Esophagus squamous epithelium (tissue), 5 donors: ENCODE measurements at regions not wholly inside any gene's neighbourhood (a gene's known extent, or its start where the extent isn't known, plus 50 kb on each side); places are given as distances from the start of the nearest gene placed in this dataset.

Experiments used
- DNase-seq: peaks from one replicate; lab custom pipeline; 2025; lab: John Stamatoyannopoulos, UW
- H3K27ac ChIP-seq, 4 donors: fragments of 200-600 bp; sonication (generic); one replicate each; pipeline ENCODE4 v1.5.1; 2016 to 2019; ENCODE audit warnings: mild to moderate bottlenecking in 1 of 4
- H3K27me3 ChIP-seq, 4 donors: fragments of 200-600 bp; sonication (generic); 1 replicate in 3 of 4; 2 replicates in 1 of 4; pipeline versions ENCODE4 v1.5.1 to v1.6.0; 2017 to 2021; ENCODE audit warnings: antibody characterized with exemption in 1 of 4
- H3K36me3 ChIP-seq, 3 donors: fragments of 200-600 bp; sonication (generic); one replicate each; pipeline ENCODE4 v1.5.1; 2016 to 2019
- H3K4me1 ChIP-seq, 3 donors: fragments of 200-600 bp; sonication (generic); one replicate each; pipeline ENCODE4 v1.5.1; 2017 to 2019
- H3K4me3 ChIP-seq, 4 donors: fragments of 200-600 bp; sonication (generic); 1 replicate in 3 of 4; 2 replicates in 1 of 4; pipeline ENCODE4 v1.5.1; 2016 to 2019; ENCODE audit warnings: mild to moderate bottlenecking in 2 of 4, moderate library complexity in 1 of 4
- H3K9me3 ChIP-seq, 3 donors: fragments of 200-600 bp; sonication (generic); one replicate each; pipeline ENCODE4 v1.5.1; 2016 to 2019
- POLR2A ChIP-seq, 4 donors: fragments of 450-650 bp; IDR thresholded peaks; one replicate each; pipeline ENCODE4 v1.6.1; 2017; ENCODE audit warnings: antibody characterized with exemption in 4 of 4, mild to moderate bottlenecking in 4 of 4, moderate library complexity in 3 of 4
- WGBS, 2 donors: methylation state at CpG; one replicate each; pipeline ENCODE4 v1.1.5; 2018; 5-methylcytosine and 5-hydroxymethylcytosine counted together
- intact Hi-C: fragments of 100-400 bp; cut with DNase I; formaldehyde crosslinking; loops from one replicate; pipeline ENCODE4 v1.15.0; 2022
- TF ChIP-seq, protein P1 (sequence below), 6 experiments: fragments of 450-650 bp in 4 of 6; fragments of 200-600 bp in 2 of 6; sonication (generic) in 2 of 6; IDR thresholded peaks; one replicate each; pipeline ENCODE4 v1.5.1; 2016 to 2019; ENCODE audit warnings: antibody characterized with exemption in 6 of 6, mild to moderate bottlenecking in 4 of 6, moderate library complexity in 4 of 6
- donor health status: DM: yes; HTN: yes; CAD: no.

DNA sequence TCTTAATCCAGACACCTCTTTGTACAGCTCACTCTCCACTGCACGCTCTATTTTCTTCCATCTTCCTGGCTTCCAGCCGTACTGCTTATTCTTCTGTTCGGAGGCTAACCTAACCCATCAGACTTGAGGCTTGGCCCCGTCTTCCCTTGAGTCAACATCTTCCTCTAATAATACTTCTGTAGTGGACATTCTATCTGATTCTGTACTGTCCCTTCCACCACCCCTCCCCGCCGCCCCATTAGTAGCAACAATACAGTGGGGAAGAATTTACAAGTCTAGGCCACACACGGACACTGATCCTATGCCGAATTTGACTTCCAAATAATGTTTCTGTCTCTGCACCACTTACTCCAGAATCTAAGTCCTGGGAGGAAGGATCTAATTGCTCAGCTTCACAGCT is 86.0 kb upstream of the TNRC6A start:
- intact Hi-C loops, result no loop called here
- Histone ChIP-seq H3K4me3 (no peak overlapping the region), H3K36me3 (no peaks in the 10 kb centered on the region), H3K4me1 (peaks cover 0 to 20% (median 12%) of the 10 kb centered on the region in 3 donors), H3K27me3 (no peaks in the 10 kb centered on the region), H3K27ac (no peak overlapping the region), H3K9me3 (no peaks in the 10 kb centered on the region)
- no peak for DNase-seq
- TF ChIP-seq, protein P1, sequence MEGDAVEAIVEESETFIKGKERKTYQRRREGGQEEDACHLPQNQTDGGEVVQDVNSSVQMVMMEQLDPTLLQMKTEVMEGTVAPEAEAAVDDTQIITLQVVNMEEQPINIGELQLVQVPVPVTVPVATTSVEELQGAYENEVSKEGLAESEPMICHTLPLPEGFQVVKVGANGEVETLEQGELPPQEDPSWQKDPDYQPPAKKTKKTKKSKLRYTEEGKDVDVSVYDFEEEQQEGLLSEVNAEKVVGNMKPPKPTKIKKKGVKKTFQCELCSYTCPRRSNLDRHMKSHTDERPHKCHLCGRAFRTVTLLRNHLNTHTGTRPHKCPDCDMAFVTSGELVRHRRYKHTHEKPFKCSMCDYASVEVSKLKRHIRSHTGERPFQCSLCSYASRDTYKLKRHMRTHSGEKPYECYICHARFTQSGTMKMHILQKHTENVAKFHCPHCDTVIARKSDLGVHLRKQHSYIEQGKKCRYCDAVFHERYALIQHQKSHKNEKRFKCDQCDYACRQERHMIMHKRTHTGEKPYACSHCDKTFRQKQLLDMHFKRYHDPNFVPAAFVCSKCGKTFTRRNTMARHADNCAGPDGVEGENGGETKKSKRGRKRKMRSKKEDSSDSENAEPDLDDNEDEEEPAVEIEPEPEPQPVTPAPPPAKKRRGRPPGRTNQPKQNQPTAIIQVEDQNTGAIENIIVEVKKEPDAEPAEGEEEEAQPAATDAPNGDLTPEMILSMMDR (IDR thresholded peaks at IDR 0.05), result no peak
- no peak for TF ChIP-seq POLR2A (IDR thresholded peaks at IDR 0.05)
- 80 to 81% methylated on average over 8 of the region's 8 CpGs for WGBS, 2 donors

DNA sequence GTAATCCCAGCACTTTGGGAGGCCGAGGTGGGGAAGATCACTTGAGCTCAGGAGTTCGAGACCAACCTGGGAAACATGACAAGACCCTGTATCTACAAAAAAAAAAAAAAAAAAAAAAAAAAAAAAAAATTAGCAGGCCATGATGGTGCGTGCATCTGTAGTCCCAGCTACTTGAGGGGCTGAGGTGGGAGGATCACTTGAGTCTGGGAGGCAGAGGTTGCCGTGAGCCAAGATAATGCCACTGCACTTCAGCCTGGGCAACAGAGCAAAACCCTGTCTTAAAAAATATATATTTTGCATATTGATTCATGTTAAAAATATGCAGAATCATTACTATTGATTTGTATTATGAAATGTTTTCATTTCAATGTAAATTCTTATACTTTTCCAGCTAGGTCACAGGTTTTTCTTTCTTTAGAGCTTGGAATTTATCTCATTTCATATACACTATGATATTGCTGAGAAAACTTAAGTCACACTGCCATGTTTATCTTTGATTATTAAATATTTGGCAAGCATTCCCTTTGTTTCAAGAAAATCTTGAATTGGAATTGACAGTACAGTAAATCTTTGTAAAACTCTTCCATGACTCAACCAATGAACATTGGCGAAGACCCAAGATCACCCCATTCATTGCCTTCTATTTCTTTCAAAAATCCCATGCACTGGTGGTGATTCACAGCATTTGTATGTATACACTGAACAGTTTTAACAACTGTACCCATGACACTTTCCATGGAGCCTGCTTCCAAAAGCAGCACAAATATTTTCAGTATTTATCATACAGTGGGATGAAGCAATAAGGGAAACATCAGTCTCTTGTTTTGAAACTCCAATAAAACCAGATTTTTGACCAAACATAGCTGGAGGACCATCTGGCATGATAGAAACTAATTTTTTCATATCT is 83.5 kb upstream of the TNRC6A start:
- TF ChIP-seq POLR2A (IDR thresholded peaks at IDR 0.05), result no peak
- TF ChIP-seq, protein P1 (IDR thresholded peaks at IDR 0.05), result no peak
- no peak for DNase-seq
- peak overlapping the region in 3 of 4 donors; percentile 12 to 66 (median 63) for H3K27ac ChIP-seq
- WGBS, 2 donors, result 53 to 59% methylated on average over 5 of the region's 5 CpGs
- no peaks in the 10 kb centered on the region for H3K9me3 ChIP-seq
- no peak overlapping the region for H3K4me3 ChIP-seq
- intact Hi-C loops, result no loop called here
- no peaks in the 10 kb centered on the region for H3K27me3 ChIP-seq
- H3K4me1 ChIP-seq, result peaks cover 0 to 20% (median 12%) of the 10 kb centered on the region in 3 donors
- no peaks in the 10 kb centered on the region for H3K36me3 ChIP-seq

- H3K27ac ChIP-seq, result peak overlapping the region in 3 of 4 donors; percentile 12 to 66 (median 63)
- intact Hi-C loops, result no loop called here
- H3K9me3 ChIP-seq, result no peaks in the 10 kb centered on the region
- 42 to 43% methylated on average over 2 of the region's 2 CpGs for WGBS, 2 donors
- TF ChIP-seq, protein P1 (IDR thresholded peaks at IDR 0.05), result no peak
- no peak for TF ChIP-seq POLR2A (IDR thresholded peaks at IDR 0.05)
- H3K4me1 ChIP-seq, result peaks cover 0 to 20% (median 12%) of the 10 kb centered on the region in 3 donors
- H3K4me3 ChIP-seq, result no peak overlapping the region
- no peak for DNase-seq
- no peaks in the 10 kb centered on the region for H3K27me3 ChIP-seq
- no peaks in the 10 kb centered on the region for H3K36me3 ChIP-seq
Measured at GRCh38 chr16:24646646-24646995, 82.8 kb upstream of the TNRC6A start.

GRCh38 chr16:24652209-24652712 is 77.2 kb upstream of the TNRC6A start:
- Histone ChIP-seq H3K4me1 (no peaks in the 10 kb centered on the region), H3K27ac (no peak overlapping the region), H3K4me3 (no peak overlapping the region), H3K9me3 (no peaks in the 10 kb centered on the region), H3K27me3 (no peaks in the 10 kb centered on the region), H3K36me3 (no peaks in the 10 kb centered on the region)
- intact Hi-C loops, result no loop called here
- no peak for TF ChIP-seq POLR2A (IDR thresholded peaks at IDR 0.05)
- TF ChIP-seq, protein P1 (IDR thresholded peaks at IDR 0.05), result no peak
- WGBS, 2 donors, result 69 to 86% methylated on average over 4 of the region's 4 CpGs
- no peak for DNase-seq

DNA sequence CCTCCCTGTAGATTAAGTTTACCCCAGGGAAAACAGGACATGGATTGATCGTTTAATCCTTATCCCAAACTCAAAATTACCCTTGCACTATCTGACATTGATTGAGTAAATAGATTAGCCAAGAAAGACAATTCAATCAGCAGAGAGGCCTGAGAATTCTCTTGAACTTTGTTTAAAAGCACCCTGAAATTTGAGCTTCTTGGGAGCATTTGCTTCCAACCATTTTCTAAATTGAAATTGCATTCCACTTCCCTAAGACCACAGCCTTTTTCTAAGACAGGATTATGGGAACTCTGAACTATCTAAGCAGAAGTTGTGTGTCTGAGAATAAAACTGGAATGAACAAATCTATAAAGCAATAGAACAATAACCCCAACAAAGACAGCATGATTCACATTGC is 76.6 kb upstream of the TNRC6A start:
- Histone ChIP-seq H3K9me3 (no peaks in the 10 kb centered on the region), H3K4me1 (no peaks in the 10 kb centered on the region), H3K27me3 (no peaks in the 10 kb centered on the region), H3K27ac (no peak overlapping the region), H3K36me3 (no peaks in the 10 kb centered on the region), H3K4me3 (no peak overlapping the region)
- DNase-seq, result no peak
- 15 to 30% methylated on average over 1 of the region's 1 CpG for WGBS, 2 donors
- intact Hi-C loops, result no loop called here
- TF ChIP-seq POLR2A (IDR thresholded peaks at IDR 0.05), result no peak
- TF ChIP-seq, protein P1 (IDR thresholded peaks at IDR 0.05), result no peak
